ENCODE measurements at regions not wholly inside any gene's neighbourhood (a gene's known extent, or its start where the extent isn't known, plus 50 kb on each side); places are given as distances from the start of the nearest gene placed in this dataset.

GRCh38 chr5:152487130-152487529 is 82.1 kb upstream of the NMUR2 start:
- DNase-seq (ENCODE audit: low read depth in 1 of 2, low spot score in 1 of 2): no peak
- Histone ChIP-seq H3K27me3 (ENCODE audit: insufficient read depth, poor library complexity, severe bottlenecking) (no peaks in the 10 kb centered on the region), H3K4me3 (replicated peaks; ENCODE audit: insufficient read depth, low read length) (no peak overlapping the region), H3K27ac (replicated peaks) (no peak overlapping the region)
- no peak for TF ChIP-seq POLR2AphosphoS5 (IDR thresholded peaks at IDR 0.05; ENCODE audit: low read depth)
- TF ChIP-seq GABPA (IDR thresholded peaks at IDR 0.05; ENCODE audit: low read depth): no peak
- TF ChIP-seq REST (IDR thresholded peaks at IDR 0.05; ENCODE audit: insufficient replicate concordance, low read depth): no peak

GRCh38 chr5:152488869-152489268 is 83.8 kb upstream of the NMUR2 start:
- Histone ChIP-seq H3K4me3 (replicated peaks; ENCODE audit: insufficient read depth, low read length) (no peak overlapping the region), H3K27ac (replicated peaks) (no peak overlapping the region), H3K27me3 (ENCODE audit: insufficient read depth, poor library complexity, severe bottlenecking) (no peaks in the 10 kb centered on the region)
- TF ChIP-seq SPI1 (IDR thresholded peaks at IDR 0.05; ENCODE audit: borderline replicate concordance, low read depth): peak; percentile 28; the same call in 1 of the 2 replicates
- TF ChIP-seq CTCF (IDR thresholded peaks at IDR 0.05; ENCODE audit: insufficient read depth, low read length): no peak
- peak in 1 of 2 experiments; percentile 20 for DNase-seq (ENCODE audit: low read depth in 1 of 2, low spot score in 1 of 2)

GRCh38 chr5:152499814-152500535 is 94.9 kb upstream of the NMUR2 start:
- H3K27me3 ChIP-seq (ENCODE audit: insufficient read depth, poor library complexity, severe bottlenecking): no peaks in the 10 kb centered on the region
- TF ChIP-seq GABPA (IDR thresholded peaks at IDR 0.05; ENCODE audit: low read depth) (no peak), POLR2AphosphoS5 (IDR thresholded peaks at IDR 0.05; ENCODE audit: low read depth) (no peak), CTCF (IDR thresholded peaks at IDR 0.05; ENCODE audit: insufficient read depth, low read length) (no peak), REST (IDR thresholded peaks at IDR 0.05; ENCODE audit: insufficient replicate concordance, low read depth) (no peak), SPI1 (IDR thresholded peaks at IDR 0.05; ENCODE audit: borderline replicate concordance, low read depth) (no peak)
- DNase-seq (ENCODE audit: low read depth in 1 of 2, low spot score in 1 of 2): no peak
- H3K4me3 ChIP-seq (replicated peaks; ENCODE audit: insufficient read depth, low read length): no peak overlapping the region
- H3K27ac ChIP-seq (replicated peaks): no peak overlapping the region

- TF ChIP-seq REST (IDR thresholded peaks at IDR 0.05; ENCODE audit: insufficient replicate concordance, low read depth) (no peak), GABPA (IDR thresholded peaks at IDR 0.05; ENCODE audit: low read depth) (no peak), POLR2AphosphoS5 (IDR thresholded peaks at IDR 0.05; ENCODE audit: low read depth) (no peak), SPI1 (IDR thresholded peaks at IDR 0.05; ENCODE audit: borderline replicate concordance, low read depth) (no peak), CTCF (IDR thresholded peaks at IDR 0.05; ENCODE audit: insufficient read depth, low read length) (no peak)
- no peak overlapping the region for H3K27ac ChIP-seq (replicated peaks)
- DNase-seq (ENCODE audit: low read depth in 1 of 2, low spot score in 1 of 2): no peak
- no peak overlapping the region for H3K4me3 ChIP-seq (replicated peaks; ENCODE audit: insufficient read depth, low read length)
- H3K27me3 ChIP-seq (ENCODE audit: insufficient read depth, poor library complexity, severe bottlenecking): no peaks in the 10 kb centered on the region
Measured at GRCh38 chr5:152501294-152501693, 96.2 kb upstream of the NMUR2 start.
